K562 (cell line): ENCODE measurements at regions not wholly inside any gene's neighbourhood (a gene's known extent, or its start where the extent isn't known, plus 50 kb on each side); places are given as distances from the start of the nearest gene placed in this dataset.

ENCODE experiments used
- ATAC-seq: fragments of 200-7000 bp; cut with Tn5 transposase; 3 replicates; pipeline ENCODE4 v1.9.1; 2020; ENCODE audit warnings: moderate library complexity
- BruUV-seq: library from RNA; stranded (reverse); fragments of 400-500 nt; replicated peaks from 2 replicates; lab custom pipeline; 2021; lab: Mats Ljungman, UMichigan
- CTCF ChIA-PET: fragments of 300-600 bp; formaldehyde crosslinking; extraction: SDS; loops from one replicate; lab custom pipeline; 2021; ENCODE audit warnings: low intra/inter-chr PET ratio; lab: Yijun Ruan, JAX
- POLR2A ChIA-PET: fragments of 300-600, 350-650 bp; sonication (Branson Sonifier 250); formaldehyde crosslinking; extraction: SDS; loops from one replicate; lab custom pipeline; 2021; ENCODE audit warnings: antibody characterized with exemption, inconsistent platforms; lab: Yijun Ruan, JAX
- DNase-seq, 4 experiments: peaks; one replicate each; pipeline versions ENCODE4 v3.0.0 to v3.0.0-alpha.2; 2011 to 2018; ENCODE audit warnings: low spot score in 3 of 4, mixed read lengths in 3 of 4; ENCODE audit errors: extremely low read depth in 1 of 4
- FAIRE-seq: peaks from 2 replicates; lab custom pipeline; 2011; peaks lifted over from hg19 to GRCh38; lab: Jason Lieb, UNC
- H2AFZ ChIP-seq: 2 replicates; pipeline ENCODE4 v1.6.0; 2011; ENCODE audit warnings: low read depth, low read length, control low read depth, inconsistent platforms
- H3K27ac ChIP-seq: fragments of 200-600 bp; 3 replicates; pipeline ENCODE4 v1.8.0; 2011; ENCODE audit warnings: low read depth, mild to moderate bottlenecking, control low read depth, inconsistent platforms, low read length, moderate library complexity, mixed read lengths; ENCODE audit errors: extremely low read depth
- H3K27me3 ChIP-seq, 2 experiments: fragments of 300-600 bp in 1 of 2; 2 replicates in 1 of 2; 3 replicates in 1 of 2; pipeline versions ENCODE4 v1.6.0 to v1.8.0; 2011; ENCODE audit warnings: inconsistent platforms in 2 of 2, low read length in 2 of 2, mild to moderate bottlenecking in 1 of 2, mixed read lengths in 1 of 2, moderate library complexity in 1 of 2; ENCODE audit not compliant: control insufficient read depth in 2 of 2, insufficient read depth in 2 of 2
- H3K36me3 ChIP-seq: fragments of 300-600 bp; 3 replicates; pipeline ENCODE4 v1.8.0; 2011; ENCODE audit warnings: mild to moderate bottlenecking, low read length, inconsistent platforms; ENCODE audit not compliant: control insufficient read depth, insufficient read depth
- H3K4me1 ChIP-seq, 2 experiments: fragments of 200-600 bp in 1 of 2; replicated peaks in 1 of 2; 2 replicates in 1 of 2; 3 replicates in 1 of 2; pipeline versions ENCODE4 v1.5.1 to v1.8.0; 2011; ENCODE audit warnings: inconsistent platforms in 2 of 2, low read length in 2 of 2, mild to moderate bottlenecking in 1 of 2, mixed read lengths in 1 of 2, moderate library complexity in 1 of 2; ENCODE audit not compliant: control insufficient read depth in 2 of 2, insufficient read depth in 2 of 2
- H3K4me2 ChIP-seq: 2 replicates; pipeline ENCODE4 v1.6.1; 2011; ENCODE audit warnings: low read length, control low read depth, inconsistent platforms, mixed read lengths; ENCODE audit not compliant: insufficient read depth
- H3K4me3 ChIP-seq: fragments of 200-600 bp; sonication (generic), shearing (Covaris generic); 2 replicates; pipeline ENCODE4 v1.5.1; 2016; ENCODE audit warnings: control low read depth, inconsistent platforms
- H3K79me2 ChIP-seq: fragments of 200-600 bp; 3 replicates; pipeline ENCODE4 v1.8.0; 2011; ENCODE audit warnings: low read length, inconsistent platforms; ENCODE audit not compliant: control insufficient read depth, insufficient read depth
- H3K9ac ChIP-seq, 2 experiments: 2 replicates each; pipeline versions ENCODE4 v1.6.0 to v1.6.1; 2011; ENCODE audit warnings: low read depth in 2 of 2, low read length in 2 of 2, control low read depth in 1 of 2, inconsistent platforms in 1 of 2, mild to moderate bottlenecking in 1 of 2, mixed read lengths in 1 of 2; ENCODE audit not compliant: insufficient read depth in 1 of 2
- H3K9me1 ChIP-seq: one replicate; pipeline ENCODE4 v1.6.0; 2011; ENCODE audit warnings: inconsistent platforms, mild to moderate bottlenecking, low read length, moderate library complexity; ENCODE audit not compliant: control insufficient read depth, insufficient read depth
- H3K9me3 ChIP-seq: replicated peaks from 2 replicates; pipeline ENCODE4 v1.5.1; 2011; ENCODE audit warnings: low read depth, low read length, inconsistent platforms; ENCODE audit not compliant: control insufficient read depth, insufficient read depth
- H4K20me1 ChIP-seq: replicated peaks from 2 replicates; pipeline ENCODE4 v1.6.1; 2011; ENCODE audit warnings: low read length, inconsistent platforms, mixed read lengths; ENCODE audit not compliant: control insufficient read depth, insufficient read depth
- ARID2 ChIP-seq: fragments of 450-650 bp; IDR thresholded peaks from 2 replicates; pipeline ENCODE4 v1.6.1; 2017; ENCODE audit warnings: antibody characterized with exemption, mild to moderate bottlenecking
- ATF6 ChIP-seq: sonication (generic); formaldehyde crosslinking; IDR thresholded peaks from 2 replicates; pipeline ENCODE4 v1.4.0; 2020; ENCODE audit warnings: mild to moderate bottlenecking, missing genetic modification reagents
- KLF6 ChIP-seq: fragments of 250-450 bp; sonication (Bioruptor Pico); IDR thresholded peaks from 2 replicates; pipeline ENCODE4 v1.4.0; 2020; ENCODE audit warnings: mild to moderate bottlenecking, moderate library complexity, borderline replicate concordance
- MAZ ChIP-seq, 2 experiments: fragments of 450-650 bp in 1 of 2; sonication (generic) in 1 of 2; formaldehyde crosslinking; IDR thresholded peaks in 1 of 2; conservative IDR thresholded peaks in 1 of 2; 2 replicates each; pipeline versions ENCODE4 v1.4.0 to v1.5.0; 2020; ENCODE audit warnings: mild to moderate bottlenecking in 1 of 2, missing genetic modification reagents in 1 of 2
- PTTG1 ChIP-seq: fragments of 450-650 bp; IDR thresholded peaks from 2 replicates; pipeline ENCODE4 v1.6.1; 2016; ENCODE audit warnings: low read depth, mild to moderate bottlenecking, missing genetic modification characterization, missing compliant biosample characterization
- RB1 ChIP-seq: fragments of 450-650 bp; IDR thresholded peaks from 2 replicates; pipeline ENCODE4 v1.6.1; 2017; ENCODE audit warnings: low read depth, mild to moderate bottlenecking
- RBM22 ChIP-seq: fragments of 200-400 bp; formaldehyde crosslinking; IDR thresholded peaks from 2 replicates; pipeline ENCODE4 v1.6.1; 2018; ENCODE audit warnings: low read length, low read depth; ENCODE audit not compliant: poor library complexity, severe bottlenecking
- SMC3 ChIP-seq: conservative IDR thresholded peaks from 2 replicates; pipeline ENCODE4 v1.6.1; 2011; ENCODE audit warnings: low read depth, low read length, improper control_type of control experiment; ENCODE audit not compliant: insufficient read depth
- SNAPC5 ChIP-seq: fragments of 250-450 bp; sonication (Bioruptor Pico); IDR thresholded peaks from 2 replicates; pipeline ENCODE4 v1.8.0; 2021; ENCODE audit warnings: moderate library complexity, mild to moderate bottlenecking, inconsistent platforms
- STAG1 ChIP-seq: sonication (generic); formaldehyde crosslinking; IDR thresholded peaks from 2 replicates; pipeline ENCODE4 v1.5.0; 2020; ENCODE audit warnings: missing genetic modification reagents, borderline replicate concordance
- THRAP3 ChIP-seq: fragments of 450-650 bp; IDR thresholded peaks from 2 replicates; pipeline ENCODE4 v1.6.1; 2016; ENCODE audit warnings: mild to moderate bottlenecking, inconsistent platforms, borderline replicate concordance
- WGBS: fragments of 100-300 bp; shearing (Covaris generic); methylation state at CpG from one replicate; pipeline ENCODE4 v1.1.6; 2016; ENCODE audit warnings: low coverage, mixed read lengths; ENCODE audit not compliant: insufficient coverage; ENCODE audit errors: missing lambda C conversion rate; 5-methylcytosine and 5-hydroxymethylcytosine counted together
- in situ Hi-C: fragments of 300-500 bp; cut with MboI; formaldehyde crosslinking; loops from 4 replicates; pipeline ENCODE4 v1.15.0; 2018; ENCODE audit warnings: inconsistent platforms, mixed read lengths
- intact Hi-C: fragments of 100-400 bp; cut with micrococcal nuclease; formaldehyde crosslinking; loops from 2 replicates; pipeline ENCODE4 v1.14.2; 2022
- TF ChIP-seq, protein P1 (sequence below): fragments of 450-650 bp; formaldehyde crosslinking; IDR thresholded peaks from 2 replicates; pipeline ENCODE4 v1.4.0; 2020; ENCODE audit warnings: mild to moderate bottlenecking, moderate library complexity

DNA sequence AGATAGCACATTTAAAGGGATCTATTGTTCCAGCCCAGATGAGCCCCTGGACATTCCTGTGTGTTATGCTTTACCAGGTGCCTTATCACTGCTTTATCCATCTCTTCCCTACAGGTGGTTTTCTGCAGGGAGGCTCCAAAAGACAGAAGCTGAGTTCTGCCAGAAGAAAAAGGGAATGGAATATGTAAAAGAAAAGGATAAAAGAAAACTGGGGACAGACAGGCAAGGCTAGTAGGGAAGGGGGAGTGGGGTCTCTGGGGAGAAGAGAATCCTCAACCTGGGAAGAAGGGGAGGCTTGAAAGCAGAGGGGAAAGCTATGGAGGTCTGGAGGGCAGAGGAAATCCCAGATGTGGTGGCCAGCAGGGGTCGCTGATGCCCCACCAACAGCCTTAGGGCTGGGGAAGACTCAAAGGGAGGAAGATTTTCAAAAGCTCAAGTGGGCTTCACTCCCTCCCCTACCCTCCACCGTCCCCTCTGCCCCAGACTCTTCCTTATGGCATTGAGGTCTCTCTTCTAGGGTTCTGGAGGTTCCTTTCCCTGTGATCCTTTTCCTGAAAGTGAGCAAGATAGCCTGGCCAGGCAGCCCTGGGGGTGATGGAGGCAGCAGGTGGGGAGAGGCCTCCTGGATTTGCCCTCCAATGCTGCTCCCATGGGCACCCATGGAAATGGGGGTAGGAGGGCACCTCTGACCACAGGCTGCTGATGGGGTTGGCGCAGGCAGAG lies 178.1 kb upstream of the PKDCC start:
- FAIRE-seq (peak; percentile 19), DNase-seq (peak; percentile 74 to 77 (median 76)), ATAC-seq (peak; percentile 97)
- Histone ChIP-seq H3K79me2 (no peaks in the 10 kb centered on the region), H3K4me3 (no peak overlapping the region), H4K20me1 (0 out of 2 replicates have a peak, but pooled peaks cover 12% of the 10 kb centered on the region), H3K27ac (no peak overlapping the region), H3K9me1 (no peaks in the 10 kb centered on the region), H3K27me3 (peaks cover 0 to 19% of the 10 kb centered on the region in 2 experiments; a peak in 2 of 5 replicates), H3K36me3 (no peaks in the 10 kb centered on the region), H3K9ac (no peak overlapping the region), H3K4me1 (no peaks in the 10 kb centered on the region), H2AFZ (no peak overlapping the region), H3K9me3 (no peaks in the 10 kb centered on the region), H3K4me2 (no peak overlapping the region)
- BruUV-seq, result no TSS peak
- WGBS, result 7% methylated on average over 2 of the region's 3 CpGs
- POLR2A ChIA-PET, result no interaction called here
- intact Hi-C loops (loop anchor here (1.0 to 10.0 kb wide), 4 partner anchors 217 to 458 kb away; no protein-coding TSS in a partner anchor), in situ Hi-C loops (loop anchor here (5.0 to 25.0 kb wide), 2 partner anchors 218 to 343 kb away; no protein-coding TSS in a partner anchor)
- CTCF ChIA-PET, result interaction anchor here (0.6 to 3.3 kb wide), 6 partner anchors 15 to 459 kb away, joined by 3 to 33 read pairs (median 3); no protein-coding TSS in a partner anchor
- TF ChIP-seq SMC3, result peak; percentile 94
- TF ChIP-seq KLF6 (CRISPR knock-in tag), result no peak
- 0 out of 4 replicates have a peak, but pooled peaks of 1 of the 2 experiments have one; percentile 19 for TF ChIP-seq MAZ (CRISPR knock-in tag; conservative IDR thresholded peaks at IDR 0.05 in 1 of 2, IDR thresholded peaks at IDR 0.05 in 1 of 2)
- 0 out of 2 replicates have a peak, but pooled peaks have one; percentile 14 for TF ChIP-seq RB1
- TF ChIP-seq SNAPC5, result no peak
- TF ChIP-seq THRAP3, result no peak
- TF ChIP-seq STAG1 (CRISPR knock-in tag), result peak; percentile 94
- TF ChIP-seq PTTG1 (tag), result no peak
- no peak for TF ChIP-seq ATF6 (CRISPR knock-in tag)
- peak; percentile 82 for TF ChIP-seq ARID2
- TF ChIP-seq, protein P1, sequence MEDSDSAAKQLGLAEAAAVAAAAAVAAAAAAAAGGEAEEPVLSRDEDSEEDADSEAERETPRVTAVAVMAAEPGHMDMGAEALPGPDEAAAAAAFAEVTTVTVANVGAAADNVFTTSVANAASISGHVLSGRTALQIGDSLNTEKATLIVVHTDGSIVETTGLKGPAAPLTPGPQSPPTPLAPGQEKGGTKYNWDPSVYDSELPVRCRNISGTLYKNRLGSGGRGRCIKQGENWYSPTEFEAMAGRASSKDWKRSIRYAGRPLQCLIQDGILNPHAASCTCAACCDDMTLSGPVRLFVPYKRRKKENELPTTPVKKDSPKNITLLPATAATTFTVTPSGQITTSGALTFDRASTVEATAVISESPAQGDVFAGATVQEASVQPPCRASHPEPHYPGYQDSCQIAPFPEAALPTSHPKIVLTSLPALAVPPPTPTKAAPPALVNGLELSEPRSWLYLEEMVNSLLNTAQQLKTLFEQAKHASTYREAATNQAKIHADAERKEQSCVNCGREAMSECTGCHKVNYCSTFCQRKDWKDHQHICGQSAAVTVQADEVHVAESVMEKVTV (CRISPR knock-in tag), result peak; percentile 90
- no peak for TF ChIP-seq RBM22
